Stomach (tissue), 8 donors: ENCODE measurements at regions not wholly inside any gene's neighbourhood (a gene's known extent, or its start where the extent isn't known, plus 50 kb on each side); places are given as distances from the start of the nearest gene placed in this dataset.
"Not testable (repeated sequence)": the region's sequence is repeated elsewhere in the genome, so short reads cannot be mapped to it uniquely, and the experiment has no call there.

Experiments
- DNase-seq, 2 donors: peaks; one replicate each; pipeline versions ENCODE4 v3.0.0 to v3.0.0-alpha.2; 2013 to 2019
- H3K27ac ChIP-seq, 5 donors: fragments of 200-600 bp in 4 of 5; sonication (generic) in 4 of 5; one replicate each; pipeline ENCODE4 v1.5.1; 2013 to 2019; ENCODE audit warnings: mild to moderate bottlenecking in 1 of 5, moderate library complexity in 1 of 5
- H3K27me3 ChIP-seq, 3 donors: fragments of 200-600 bp; sonication (generic); one replicate each; pipeline ENCODE4 v1.5.1; 2017 to 2019; ENCODE audit warnings: mixed run types in 1 of 3
- H3K36me3 ChIP-seq, 4 donors: fragments of 200-600 bp; sonication (generic); 1 replicate in 3 of 4; 2 replicates in 1 of 4; pipeline ENCODE4 v1.5.1; 2016 to 2019
- H3K4me1 ChIP-seq, 4 donors: fragments of 200-600 bp; sonication (generic); one replicate each; pipeline ENCODE4 v1.5.1; 2016 to 2019
- H3K4me3 ChIP-seq, 4 donors: fragments of 200-600 bp; sonication (generic) in 3 of 4; one replicate each; pipeline ENCODE4 v1.5.1; 2016 to 2019; ENCODE audit warnings: mild to moderate bottlenecking in 1 of 4
- H3K9me3 ChIP-seq, 4 donors: fragments of 200-600 bp; sonication (generic); one replicate each; pipeline ENCODE4 v1.5.1; 2016 to 2019
- CTCF ChIP-seq, 7 experiments: fragments of 450-650 bp in 4 of 7; fragments of 200-600 bp in 3 of 7; sonication (generic) in 3 of 7; IDR thresholded peaks; one replicate each; pipeline ENCODE4 v1.5.1; 2016 to 2019; ENCODE audit warnings: antibody characterized with exemption in 7 of 7, control low read depth in 2 of 7, mild to moderate bottlenecking in 1 of 7
- EP300 ChIP-seq: sonication (generic); formaldehyde crosslinking; IDR thresholded peaks from one replicate; pipeline ENCODE4 v1.6.1; 2017; ENCODE audit warnings: antibody characterized with exemption
- POLR2A ChIP-seq, 4 donors: fragments of 450-650 bp; IDR thresholded peaks; one replicate each; pipeline ENCODE4 v1.6.1; 2016; ENCODE audit warnings: antibody characterized with exemption in 4 of 4, control low read depth in 2 of 4, mild to moderate bottlenecking in 1 of 4, moderate library complexity in 1 of 4
- POLR2AphosphoS5 ChIP-seq, 3 donors: sonication (generic); formaldehyde crosslinking; IDR thresholded peaks; one replicate each; pipeline ENCODE4 v1.6.1; 2016; ENCODE audit warnings: antibody characterized with exemption in 3 of 3
- WGBS, 5 donors: extraction: QIAGEN DNeasy Blood & Tissue Kit in 3 of 5; methylation state at CpG; one replicate each; pipeline versions ENCODE4 v1.1.5 to v1.1.7; 2013 to 2018; 5-methylcytosine and 5-hydroxymethylcytosine counted together
- intact Hi-C: fragments of 100-400 bp; cut with DNase I; formaldehyde crosslinking; loops from one replicate; pipeline ENCODE4 v1.15.1; 2023; ENCODE audit warnings: low total_unique reads
- donor health status: healthy with polysubstance abuse.
- donor health status: Bipolar disorder and iron deficiency.
- donor health status: healthy.

- peaks cover 0 to 86% (median 20%) of the 10 kb centered on the region in 3 donors for H3K27me3 ChIP-seq
- no peak overlapping the region for H3K4me3 ChIP-seq
- H3K4me1 ChIP-seq: peaks cover 0 to 5% (median 0%) of the 10 kb centered on the region in 4 donors
- no peaks in the 10 kb centered on the region for H3K36me3 ChIP-seq
- WGBS, 5 donors: 66 to 81% (median 76%) methylated on average over 11 to 15 of the region's 15 CpGs
- TF ChIP-seq POLR2AphosphoS5 (IDR thresholded peaks at IDR 0.05) (no peak), POLR2A (IDR thresholded peaks at IDR 0.05) (no peak), CTCF (IDR thresholded peaks at IDR 0.05) (no peak), EP300 (no peak)
- H3K27ac ChIP-seq: no peak overlapping the region
- DNase-seq: no peak
- intact Hi-C loops: no loop called here
- H3K9me3 ChIP-seq: no peaks in the 10 kb centered on the region
Observed at GRCh38 chr12:131572626-131573025, 138.3 kb upstream of the SFSWAP start.

GRCh38 chr12:131573631-131574394 lies 137.1 kb upstream of the SFSWAP start:
- no peak overlapping the region for H3K4me3 ChIP-seq
- no peak overlapping the region for H3K27ac ChIP-seq
- DNase-seq: no peak
- H3K9me3 ChIP-seq: no peaks in the 10 kb centered on the region
- intact Hi-C loops: no loop called here
- no peak for TF ChIP-seq CTCF (IDR thresholded peaks at IDR 0.05)
- no peak for TF ChIP-seq POLR2A (IDR thresholded peaks at IDR 0.05)
- no peak for TF ChIP-seq POLR2AphosphoS5 (IDR thresholded peaks at IDR 0.05)
- TF ChIP-seq EP300: no peak
- WGBS, 5 donors: 63 to 70% (median 65%) methylated on average over 21 to 26 of the region's 26 CpGs
- peaks cover 0 to 5% (median 0%) of the 10 kb centered on the region in 4 donors for H3K4me1 ChIP-seq
- H3K36me3 ChIP-seq: no peaks in the 10 kb centered on the region
- peaks cover 0 to 86% (median 20%) of the 10 kb centered on the region in 3 donors for H3K27me3 ChIP-seq

- no peak for DNase-seq
- Histone ChIP-seq H3K27me3 (peaks cover 0 to 86% (median 20%) of the 10 kb centered on the region in 3 donors), H3K4me1 (peaks cover 0 to 5% (median 0%) of the 10 kb centered on the region in 4 donors), H3K36me3 (no peaks in the 10 kb centered on the region), H3K27ac (no peak overlapping the region), H3K9me3 (no peaks in the 10 kb centered on the region), H3K4me3 (no peak overlapping the region)
- intact Hi-C loops: no loop called here
- 12 to 36% (median 27%) methylated on average over 6 to 10 of the region's 10 CpGs for WGBS, 5 donors
- no peak for TF ChIP-seq POLR2AphosphoS5 (IDR thresholded peaks at IDR 0.05)
Observed at GRCh38 chr12:131574395-131574771, 136.5 kb upstream of the SFSWAP start.

GRCh38 chr12:131575371-131575770 lies 135.5 kb upstream of the SFSWAP start:
- Histone ChIP-seq H3K9me3 (no peaks in the 10 kb centered on the region), H3K36me3 (no peaks in the 10 kb centered on the region), H3K27ac (no peak overlapping the region), H3K4me3 (no peak overlapping the region), H3K4me1 (peaks cover 0 to 5% (median 0%) of the 10 kb centered on the region in 4 donors), H3K27me3 (peaks cover 0 to 78% (median 17%) of the 10 kb centered on the region in 3 donors)
- TF ChIP-seq POLR2A (IDR thresholded peaks at IDR 0.05) (no peak), EP300 (no peak), POLR2AphosphoS5 (IDR thresholded peaks at IDR 0.05) (no peak), CTCF (IDR thresholded peaks at IDR 0.05) (no peak)
- no peak for DNase-seq
- intact Hi-C loops: no loop called here
- WGBS, 5 donors: 72 to 83% (median 73%) methylated on average over 3 to 4 of the region's 4 CpGs

GRCh38 chr12:131576734-131577133 lies 134.2 kb upstream of the SFSWAP start:
- H3K36me3 ChIP-seq, H3K4me3 ChIP-seq, H3K4me1 ChIP-seq, intact Hi-C loops, H3K9me3 ChIP-seq, H3K27ac ChIP-seq: not testable (repeated sequence)
- 82 to 96% (median 87%) methylated on average over 12 to 13 of the region's 17 CpGs for WGBS, 5 donors
- peaks cover 0 to 66% (median 14%) of the 10 kb centered on the region in 3 donors for H3K27me3 ChIP-seq
- peak in 1 of 2 donors; percentile 60 for DNase-seq
